ENCODE measurements at regions not wholly inside any gene's neighbourhood (a gene's known extent, or its start where the extent isn't known, plus 50 kb on each side); places are given as distances from the start of the nearest gene placed in this dataset.

DNA sequence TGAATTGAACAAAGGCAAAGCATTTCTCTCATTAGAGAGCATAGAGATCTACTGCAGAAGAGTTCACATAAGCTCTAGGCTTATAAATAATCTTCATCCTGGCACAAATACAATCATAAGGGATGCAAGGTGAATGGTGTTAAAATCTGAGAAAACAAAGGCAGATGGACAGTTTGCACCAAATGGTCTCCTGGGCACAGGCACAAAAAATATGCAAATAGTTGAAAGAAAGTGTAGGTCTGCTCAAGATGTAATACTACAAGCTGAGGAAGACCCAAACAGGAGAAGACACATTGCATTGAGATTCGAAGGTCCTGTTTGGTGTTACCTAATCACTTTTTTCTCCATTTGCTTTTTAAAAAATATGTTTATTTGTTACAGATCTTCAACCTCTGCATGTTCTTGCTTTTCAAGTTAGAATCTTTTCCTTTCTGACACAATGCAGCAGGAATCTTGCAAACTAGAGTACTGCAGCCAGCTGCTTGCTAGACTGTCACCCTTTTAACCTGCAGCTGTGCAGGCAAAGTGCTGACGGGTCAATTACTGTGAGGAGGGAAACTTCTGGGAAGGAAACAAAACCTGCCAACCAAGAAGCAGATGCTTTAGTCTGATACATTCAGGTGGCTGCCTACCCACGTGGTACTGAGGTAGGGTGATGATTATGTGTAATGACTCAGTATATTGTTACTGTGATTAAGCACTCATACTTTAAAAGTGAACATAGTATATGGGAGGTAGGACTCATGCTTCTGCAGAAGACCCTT lies 1048.6 kb upstream of the SEMA6A start:
- CTCF ChIA-PET = no interaction called here
- POLR2A ChIA-PET = no interaction called here
- H3K79me2 ChIP-seq (ENCODE audit: control insufficient read depth, insufficient read depth, low read length) = no peaks in the 10 kb centered on the region
- no peak for TF ChIP-seq FOS (IDR thresholded peaks at IDR 0.05; ENCODE audit: borderline replicate concordance, insufficient read depth, low read length)
- TF ChIP-seq JUN (IDR thresholded peaks at IDR 0.05; ENCODE audit: borderline replicate concordance, insufficient read depth, insufficient read length, low read depth) = no peak
- TF ChIP-seq, protein P1, sequence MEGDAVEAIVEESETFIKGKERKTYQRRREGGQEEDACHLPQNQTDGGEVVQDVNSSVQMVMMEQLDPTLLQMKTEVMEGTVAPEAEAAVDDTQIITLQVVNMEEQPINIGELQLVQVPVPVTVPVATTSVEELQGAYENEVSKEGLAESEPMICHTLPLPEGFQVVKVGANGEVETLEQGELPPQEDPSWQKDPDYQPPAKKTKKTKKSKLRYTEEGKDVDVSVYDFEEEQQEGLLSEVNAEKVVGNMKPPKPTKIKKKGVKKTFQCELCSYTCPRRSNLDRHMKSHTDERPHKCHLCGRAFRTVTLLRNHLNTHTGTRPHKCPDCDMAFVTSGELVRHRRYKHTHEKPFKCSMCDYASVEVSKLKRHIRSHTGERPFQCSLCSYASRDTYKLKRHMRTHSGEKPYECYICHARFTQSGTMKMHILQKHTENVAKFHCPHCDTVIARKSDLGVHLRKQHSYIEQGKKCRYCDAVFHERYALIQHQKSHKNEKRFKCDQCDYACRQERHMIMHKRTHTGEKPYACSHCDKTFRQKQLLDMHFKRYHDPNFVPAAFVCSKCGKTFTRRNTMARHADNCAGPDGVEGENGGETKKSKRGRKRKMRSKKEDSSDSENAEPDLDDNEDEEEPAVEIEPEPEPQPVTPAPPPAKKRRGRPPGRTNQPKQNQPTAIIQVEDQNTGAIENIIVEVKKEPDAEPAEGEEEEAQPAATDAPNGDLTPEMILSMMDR (IDR thresholded peaks at IDR 0.05; ENCODE audit: extremely low read depth in 1 of 2, insufficient read depth in 1 of 2, low read depth in 1 of 2, low read length in 2 of 2) = no peak
- H3K4me3 ChIP-seq (replicated peaks in 1 of 3; ENCODE audit: insufficient read depth in 1 of 3, low read depth in 1 of 3, low read length in 3 of 3) = no peak overlapping the region
- H3K9me3 ChIP-seq (replicated peaks; ENCODE audit: control insufficient read depth, insufficient read depth, low read length) = no peaks in the 10 kb centered on the region
- intact Hi-C loops (cut with micrococcal nuclease) = no loop called here
- H3K4me2 ChIP-seq (ENCODE audit: insufficient read depth, low read length) = no peak overlapping the region
- H3K36me3 ChIP-seq (ENCODE audit: control insufficient read depth in 2 of 2, extremely low read depth in 1 of 2, insufficient read depth in 2 of 2, low read length in 2 of 2) = no peaks in the 10 kb centered on the region
- no peak for FAIRE-seq
- no TSS peak for BruUV-seq (replicated peaks)
- no peaks in the 10 kb centered on the region for H4K20me1 ChIP-seq (replicated peaks; ENCODE audit: control insufficient read depth, extremely low read depth, insufficient read depth, low read length)
- H3K27ac ChIP-seq (ENCODE audit: insufficient read depth, low read depth, low read length) = no peak overlapping the region
- H3K4me1 ChIP-seq (ENCODE audit: control insufficient read depth, extremely low read depth, insufficient read depth, low read length) = no peaks in the 10 kb centered on the region
- no peaks in the 10 kb centered on the region for H3K27me3 ChIP-seq (ENCODE audit: control insufficient read depth in 2 of 2, insufficient read depth in 2 of 2, low read length in 2 of 2)
- dilution Hi-C loops (cut with MboI; ENCODE audit: extremely low pct_ligation_motif_present, low sequenced_read_pairs) = no loop called here
- H3K9ac ChIP-seq (replicated peaks; ENCODE audit: extremely low read depth, insufficient read depth, low read length) = no peak overlapping the region
- no peak for DNase-seq (ENCODE audit: low read depth, low spot score)
- H2AFZ ChIP-seq (ENCODE audit: low read depth, low read length) = no peak overlapping the region
- no peaks in the 10 kb centered on the region for H3K9me1 ChIP-seq (replicated peaks; ENCODE audit: control insufficient read depth, extremely low read depth, insufficient read depth, low read length)

DNA sequence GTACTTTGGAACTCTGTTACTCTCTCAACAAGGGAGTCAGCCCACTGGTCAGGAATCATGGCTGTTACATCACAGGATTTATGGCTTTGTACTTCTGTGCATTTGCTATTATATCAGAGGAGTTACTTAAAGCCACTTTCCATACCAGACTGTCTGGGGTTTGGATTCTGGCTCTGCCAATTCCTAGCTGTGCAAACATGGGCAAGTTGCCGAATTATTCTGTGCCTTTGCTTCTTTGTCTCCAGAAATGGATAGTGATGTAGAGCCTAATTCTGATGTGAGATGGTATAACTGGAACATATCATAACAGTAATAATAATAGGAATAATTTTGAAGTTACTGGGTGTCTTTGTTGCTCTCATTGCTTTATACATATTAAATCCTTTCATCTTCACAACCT lies 1047.3 kb upstream of the SEMA6A start:
- TF ChIP-seq POLR2AphosphoS5 (IDR thresholded peaks at IDR 0.05; ENCODE audit: insufficient read depth, low read depth, low read length) (no peak), EZH2 (IDR thresholded peaks at IDR 0.05; ENCODE audit: borderline replicate concordance, low read depth, low read length, severe bottlenecking) (no peak), MYC (IDR thresholded peaks at IDR 0.05; ENCODE audit: low read depth, low read length) (no peak), GATA2 (IDR thresholded peaks at IDR 0.05; ENCODE audit: insufficient read depth, insufficient read length, low read depth, low read length) (no peak), POLR2A (IDR thresholded peaks at IDR 0.05; ENCODE audit: low read depth, low read length) (no peak), JUN (IDR thresholded peaks at IDR 0.05; ENCODE audit: borderline replicate concordance, insufficient read depth, insufficient read length, low read depth) (no peak), FOS (IDR thresholded peaks at IDR 0.05; ENCODE audit: borderline replicate concordance, insufficient read depth, low read length) (no peak)
- TF ChIP-seq, protein P1 (IDR thresholded peaks at IDR 0.05; ENCODE audit: extremely low read depth in 1 of 2, insufficient read depth in 1 of 2, low read depth in 1 of 2, low read length in 2 of 2) = no peak
- TF ChIP-seq, protein P2, sequence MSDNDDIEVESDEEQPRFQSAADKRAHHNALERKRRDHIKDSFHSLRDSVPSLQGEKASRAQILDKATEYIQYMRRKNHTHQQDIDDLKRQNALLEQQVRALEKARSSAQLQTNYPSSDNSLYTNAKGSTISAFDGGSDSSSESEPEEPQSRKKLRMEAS (IDR thresholded peaks at IDR 0.05; ENCODE audit: insufficient read depth, insufficient read length) = no peak
- no peak overlapping the region for H3K27ac ChIP-seq (ENCODE audit: insufficient read depth, low read depth, low read length)
- dilution Hi-C loops (cut with MboI; ENCODE audit: extremely low pct_ligation_motif_present, low sequenced_read_pairs) (no loop called here), intact Hi-C loops (cut with micrococcal nuclease) (no loop called here)
- no peak overlapping the region for H3K4me2 ChIP-seq (ENCODE audit: insufficient read depth, low read length)
- no peaks in the 10 kb centered on the region for H3K79me2 ChIP-seq (ENCODE audit: control insufficient read depth, insufficient read depth, low read length)
- no TSS peak for BruUV-seq (replicated peaks)
- H3K9me1 ChIP-seq (replicated peaks; ENCODE audit: control insufficient read depth, extremely low read depth, insufficient read depth, low read length) = no peaks in the 10 kb centered on the region
- POLR2A ChIA-PET = no interaction called here
- no peak for DNase-seq (ENCODE audit: low read depth, low spot score)
- no peak overlapping the region for H3K9ac ChIP-seq (replicated peaks; ENCODE audit: extremely low read depth, insufficient read depth, low read length)
- H3K4me3 ChIP-seq (replicated peaks in 1 of 3; ENCODE audit: insufficient read depth in 1 of 3, low read depth in 1 of 3, low read length in 3 of 3) = no peak overlapping the region
- no peaks in the 10 kb centered on the region for H3K9me3 ChIP-seq (replicated peaks; ENCODE audit: control insufficient read depth, insufficient read depth, low read length)
- no peak for FAIRE-seq
- H3K36me3 ChIP-seq (ENCODE audit: control insufficient read depth in 2 of 2, extremely low read depth in 1 of 2, insufficient read depth in 2 of 2, low read length in 2 of 2) = no peaks in the 10 kb centered on the region
- H3K4me1 ChIP-seq (ENCODE audit: control insufficient read depth, extremely low read depth, insufficient read depth, low read length) = no peaks in the 10 kb centered on the region
- CTCF ChIA-PET = no interaction called here
- no peaks in the 10 kb centered on the region for H4K20me1 ChIP-seq (replicated peaks; ENCODE audit: control insufficient read depth, extremely low read depth, insufficient read depth, low read length)
- no peaks in the 10 kb centered on the region for H3K27me3 ChIP-seq (ENCODE audit: control insufficient read depth in 2 of 2, insufficient read depth in 2 of 2, low read length in 2 of 2)
- no peak overlapping the region for H2AFZ ChIP-seq (ENCODE audit: low read depth, low read length)
